H9 (cell line): ENCODE measurements at regions not wholly inside any gene's neighbourhood (a gene's known extent, or its start where the extent isn't known, plus 50 kb on each side); places are given as distances from the start of the nearest gene placed in this dataset.

Experiments used
- DNase-seq: peaks from one replicate; pipeline ENCODE4 v3.0.0-alpha.2; 2017
- H2AFZ ChIP-seq: one replicate; pipeline ENCODE4 v1.6.1; 2013; ENCODE audit warnings: mild to moderate bottlenecking, low read length, control low read depth, moderate library complexity
- H2AK5ac ChIP-seq: 2 replicates; pipeline ENCODE4 v1.6.1; 2013; ENCODE audit warnings: low read length, control low read depth, mixed read lengths; ENCODE audit not compliant: insufficient read length
- H2BK120ac ChIP-seq: one replicate; pipeline ENCODE4 v1.6.1; 2013; ENCODE audit warnings: low read depth, mild to moderate bottlenecking, low read length, control low read depth, inconsistent platforms; ENCODE audit not compliant: poor library complexity, severe bottlenecking
- H2BK12ac ChIP-seq: 2 replicates; pipeline ENCODE4 v1.6.1; 2013; ENCODE audit warnings: low read length, control low read depth, mixed read lengths, low read depth; ENCODE audit not compliant: insufficient read length
- H2BK15ac ChIP-seq: 2 replicates; pipeline ENCODE4 v1.6.1; 2013; ENCODE audit warnings: low read depth, low read length, control low read depth
- H2BK20ac ChIP-seq: one replicate; pipeline ENCODE4 v1.6.1; 2013; ENCODE audit warnings: low read depth, mild to moderate bottlenecking, low read length, control low read depth, inconsistent platforms; ENCODE audit not compliant: poor library complexity, severe bottlenecking
- H2BK5ac ChIP-seq: 2 replicates; pipeline ENCODE4 v1.6.1; 2013; ENCODE audit warnings: low read length, control low read depth, mixed read lengths; ENCODE audit not compliant: insufficient read length
- H3K14ac ChIP-seq: 2 replicates; pipeline ENCODE4 v1.6.1; 2013; ENCODE audit warnings: low read length, control low read depth; ENCODE audit not compliant: insufficient read depth
- H3K18ac ChIP-seq: 2 replicates; pipeline ENCODE4 v1.6.1; 2013; ENCODE audit warnings: low read depth, mild to moderate bottlenecking, mixed read lengths, low read length, control low read depth; ENCODE audit not compliant: insufficient read length
- H3K23ac ChIP-seq: 2 replicates; pipeline ENCODE4 v1.6.1; 2013; ENCODE audit warnings: low read length, control low read depth, mixed read lengths, low read depth; ENCODE audit not compliant: insufficient read length
- H3K23me2 ChIP-seq: 2 replicates; pipeline ENCODE4 v1.6.1; 2013; ENCODE audit warnings: low read depth, mild to moderate bottlenecking, mixed read lengths, low read length, control low read depth; ENCODE audit not compliant: insufficient read length, poor library complexity, severe bottlenecking
- H3K27ac ChIP-seq: 2 replicates; pipeline ENCODE4 v1.5.1; 2013; ENCODE audit warnings: low read length, control low read depth, mixed read lengths, low read depth; ENCODE audit not compliant: insufficient read length
- H3K27me3 ChIP-seq: 2 replicates; pipeline ENCODE4 v1.6.1; 2013; ENCODE audit warnings: low read length, control low read depth, inconsistent platforms; ENCODE audit not compliant: insufficient read depth
- H3K4ac ChIP-seq: 2 replicates; pipeline ENCODE4 v1.6.1; 2013; ENCODE audit warnings: low read depth, mild to moderate bottlenecking, control low read depth, inconsistent platforms, low read length, moderate library complexity
- H3K4me1 ChIP-seq: 2 replicates; pipeline ENCODE4 v1.6.1; 2013; ENCODE audit warnings: low read length, control low read depth, inconsistent platforms; ENCODE audit not compliant: insufficient read depth
- H3K4me2 ChIP-seq: 2 replicates; pipeline ENCODE4 v1.6.1; 2013; ENCODE audit warnings: low read length, control low read depth, mixed read lengths; ENCODE audit not compliant: insufficient read length, insufficient read depth
- H3K56ac ChIP-seq: 2 replicates; pipeline ENCODE4 v1.6.1; 2013; ENCODE audit warnings: low read depth, mild to moderate bottlenecking, mixed read lengths, low read length, control low read depth; ENCODE audit not compliant: insufficient read length
- H3K79me1 ChIP-seq: 2 replicates; pipeline ENCODE4 v1.6.1; 2013; ENCODE audit warnings: low read depth, mild to moderate bottlenecking, moderate library complexity, low read length, control low read depth, inconsistent platforms; ENCODE audit not compliant: insufficient read depth, poor library complexity, severe bottlenecking
- H3K79me2 ChIP-seq: 2 replicates; pipeline ENCODE4 v1.6.1; 2013; ENCODE audit warnings: low read length, control low read depth, inconsistent platforms; ENCODE audit not compliant: insufficient read depth
- H3K9ac ChIP-seq: 2 replicates; pipeline ENCODE4 v1.6.1; 2013; ENCODE audit warnings: low read length, control low read depth, mixed read lengths; ENCODE audit not compliant: insufficient read length; ENCODE audit errors: extremely low read depth
- H3K9me3 ChIP-seq: one replicate; pipeline ENCODE4 v1.6.1; 2013; ENCODE audit warnings: low read depth, low read length, inconsistent platforms; ENCODE audit not compliant: control insufficient read depth
- H3T11ph ChIP-seq: one replicate; pipeline ENCODE4 v1.6.1; 2013; ENCODE audit warnings: mild to moderate bottlenecking, low read length, control low read depth, inconsistent platforms
- H4K20me1 ChIP-seq: one replicate; pipeline ENCODE4 v1.6.1; 2013; ENCODE audit not compliant: control insufficient read depth, insufficient read length, insufficient read depth
- H4K5ac ChIP-seq: 2 replicates; pipeline ENCODE4 v1.6.1; 2013; ENCODE audit warnings: low read depth, mild to moderate bottlenecking, mixed read lengths, low read length, control low read depth; ENCODE audit not compliant: insufficient read length
- H4K8ac ChIP-seq: replicated peaks from 2 replicates; pipeline ENCODE4 v1.6.1; 2013; ENCODE audit warnings: low read length, control low read depth, mixed read lengths, low read depth; ENCODE audit not compliant: insufficient read length
- H4K91ac ChIP-seq: 2 replicates; pipeline ENCODE4 v1.6.1; 2013; ENCODE audit warnings: low read depth, mild to moderate bottlenecking, moderate library complexity, mixed read lengths, low read length, control low read depth; ENCODE audit not compliant: insufficient read length
- H3K27ac Mint-ChIP-seq, 3 experiments: 2 replicates in 2 of 3; 3 replicates in 1 of 3; pipeline ENCODE4 v1.8.0; 2020 to 2021; ENCODE audit warnings: mixed read lengths in 3 of 3, mild to moderate bottlenecking in 1 of 3, moderate library complexity in 1 of 3
- H3K27me3 Mint-ChIP-seq: 2 replicates; pipeline ENCODE4 v1.8.0; 2021; ENCODE audit warnings: low read depth, mild to moderate bottlenecking, moderate library complexity, mixed read lengths
- H3K36me3 Mint-ChIP-seq, 3 experiments: 2 replicates in 2 of 3; 3 replicates in 1 of 3; pipeline ENCODE4 v1.8.0; 2020 to 2021; ENCODE audit warnings: low read depth in 3 of 3, mixed read lengths in 3 of 3; ENCODE audit not compliant: insufficient read depth in 1 of 3
- H3K4me1 Mint-ChIP-seq, 2 experiments: 2 replicates each; pipeline ENCODE4 v1.8.0; 2020; ENCODE audit warnings: mixed read lengths in 2 of 2
- H3K4me3 Mint-ChIP-seq, 2 experiments: 2 replicates in 1 of 2; 3 replicates in 1 of 2; pipeline ENCODE4 v1.8.0; 2020 to 2021; ENCODE audit warnings: mild to moderate bottlenecking in 2 of 2, mixed read lengths in 2 of 2, moderate library complexity in 1 of 2
- H3K9me3 Mint-ChIP-seq, 2 experiments: 2 replicates in 1 of 2; 3 replicates in 1 of 2; pipeline ENCODE4 v1.8.0; 2020; ENCODE audit warnings: mild to moderate bottlenecking in 2 of 2, mixed read lengths in 2 of 2, moderate library complexity in 1 of 2
- CTCF ChIP-seq: fragments of 200-600 bp; sonication (generic); conservative IDR thresholded peaks from 3 replicates; pipeline ENCODE4 v1.8.0; 2021; ENCODE audit warnings: antibody characterized with exemption, mild to moderate bottlenecking
- WGBS: extraction: QIAGEN DNeasy Blood & Tissue Kit; methylation state at CpG from one replicate; pipeline ENCODE4 v1.1.7; 2013; ENCODE audit warnings: missing lambda C conversion rate, low lambda C conversion rate, mixed read lengths; ENCODE audit not compliant: insufficient read length; ENCODE audit errors: extremely low coverage; 5-methylcytosine and 5-hydroxymethylcytosine counted together

- no peak for TF ChIP-seq CTCF
- Histone ChIP-seq H4K5ac (no peak overlapping the region), H3K27me3 (no peaks in the 10 kb centered on the region), H3T11ph (no peak overlapping the region), H2BK15ac (no peak overlapping the region), H2BK20ac (no peak overlapping the region), H2BK120ac (no peak overlapping the region), H3K4me2 (no peak overlapping the region), H2BK5ac (no peak overlapping the region), H3K9ac (no peak overlapping the region), H2BK12ac (no peak overlapping the region), H3K23ac (no peak overlapping the region), H4K8ac (no peak overlapping the region), H3K9me3 (no peaks in the 10 kb centered on the region), H3K18ac (no peak overlapping the region), H2AFZ (no peak overlapping the region), H3K79me2 (no peaks in the 10 kb centered on the region), H3K79me1 (no peaks in the 10 kb centered on the region), H3K27ac (no peak overlapping the region), H3K56ac (no peak overlapping the region), H3K14ac (no peak overlapping the region), H3K23me2 (no peaks in the 10 kb centered on the region), H3K4me1 (no peaks in the 10 kb centered on the region), H4K20me1 (no peaks in the 10 kb centered on the region), H4K91ac (no peak overlapping the region), H3K4ac (no peak overlapping the region), H2AK5ac (no peak overlapping the region)
- no CpG with 5 or more reads among the region's 3 CpGs for WGBS
- no peak for DNase-seq
- Mint-ChIP-seq H3K36me3 (no peaks in the 10 kb centered on the region), H3K9me3 (no peaks in the 10 kb centered on the region), H3K27me3 (no peaks in the 10 kb centered on the region), H3K27ac (no peak overlapping the region), H3K4me1 (peaks cover 13 to 16% of the 10 kb centered on the region in 2 experiments), H3K4me3 (no peak overlapping the region)
Measured at GRCh38 chr17:55664287-55664686, 58.4 kb downstream of the TMEM100 start.
